ENCODE measurements at regions not wholly inside any gene's neighbourhood (a gene's known extent, or its start where the extent isn't known, plus 50 kb on each side); places are given as distances from the start of the nearest gene placed in this dataset.

DNA sequence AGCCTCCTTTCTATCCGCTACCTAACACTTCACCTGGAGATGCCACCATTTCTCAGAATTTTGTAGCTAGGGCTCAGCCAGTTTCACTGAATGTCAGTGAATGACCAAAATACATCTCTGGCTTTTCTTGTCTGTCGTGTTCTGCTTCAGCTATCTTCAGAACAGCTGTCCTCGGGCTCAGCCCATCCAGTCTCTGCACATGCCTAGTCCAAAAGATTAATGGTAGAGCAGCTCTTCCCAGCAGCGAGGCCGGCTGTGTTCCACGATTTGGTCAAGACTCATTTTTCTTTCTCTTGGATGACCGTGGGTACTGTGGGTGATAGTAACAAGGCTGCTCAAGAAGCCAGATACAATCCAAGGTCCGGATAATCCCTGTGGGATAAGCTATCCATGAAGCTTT, 342.8 kb downstream of the GABRG2 start:
- H3K9me3 ChIP-seq: no peaks in the 10 kb centered on the region
- H3K27ac ChIP-seq: no peak overlapping the region
- no peak for DNase-seq
- H3K4me3 ChIP-seq: no peak overlapping the region
- H3K4me1 ChIP-seq: no peaks in the 10 kb centered on the region
- no peaks in the 10 kb centered on the region for H3K36me3 ChIP-seq
- no peaks in the 10 kb centered on the region for H3K27me3 ChIP-seq
- TF ChIP-seq POLR2A (IDR thresholded peaks at IDR 0.05): no peak
- TF ChIP-seq, protein P1, sequence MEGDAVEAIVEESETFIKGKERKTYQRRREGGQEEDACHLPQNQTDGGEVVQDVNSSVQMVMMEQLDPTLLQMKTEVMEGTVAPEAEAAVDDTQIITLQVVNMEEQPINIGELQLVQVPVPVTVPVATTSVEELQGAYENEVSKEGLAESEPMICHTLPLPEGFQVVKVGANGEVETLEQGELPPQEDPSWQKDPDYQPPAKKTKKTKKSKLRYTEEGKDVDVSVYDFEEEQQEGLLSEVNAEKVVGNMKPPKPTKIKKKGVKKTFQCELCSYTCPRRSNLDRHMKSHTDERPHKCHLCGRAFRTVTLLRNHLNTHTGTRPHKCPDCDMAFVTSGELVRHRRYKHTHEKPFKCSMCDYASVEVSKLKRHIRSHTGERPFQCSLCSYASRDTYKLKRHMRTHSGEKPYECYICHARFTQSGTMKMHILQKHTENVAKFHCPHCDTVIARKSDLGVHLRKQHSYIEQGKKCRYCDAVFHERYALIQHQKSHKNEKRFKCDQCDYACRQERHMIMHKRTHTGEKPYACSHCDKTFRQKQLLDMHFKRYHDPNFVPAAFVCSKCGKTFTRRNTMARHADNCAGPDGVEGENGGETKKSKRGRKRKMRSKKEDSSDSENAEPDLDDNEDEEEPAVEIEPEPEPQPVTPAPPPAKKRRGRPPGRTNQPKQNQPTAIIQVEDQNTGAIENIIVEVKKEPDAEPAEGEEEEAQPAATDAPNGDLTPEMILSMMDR (IDR thresholded peaks at IDR 0.05): no peak

DNA sequence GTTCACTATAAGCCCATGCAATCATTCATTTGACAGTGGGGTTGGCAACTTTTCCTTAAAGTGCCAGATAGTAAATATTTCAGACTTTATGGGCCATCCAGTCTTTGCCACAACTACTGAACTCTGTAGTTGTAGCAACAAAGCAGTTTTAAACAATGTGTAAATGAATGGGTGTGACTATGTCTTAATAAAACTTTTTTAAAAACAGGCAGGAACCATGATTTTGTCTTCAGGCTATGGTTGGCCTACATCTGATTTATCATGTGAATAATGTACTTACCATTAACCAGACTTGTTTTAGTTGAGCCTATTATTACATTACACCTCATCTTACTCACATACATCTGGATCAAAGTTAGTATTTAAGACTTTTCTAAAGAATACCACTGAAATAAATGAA, 361.6 kb downstream of the GABRG2 start:
- Histone ChIP-seq H3K36me3 (no peaks in the 10 kb centered on the region), H3K4me3 (no peak overlapping the region), H3K27me3 (no peaks in the 10 kb centered on the region), H3K27ac (no peak overlapping the region), H3K4me1 (no peaks in the 10 kb centered on the region), H3K9me3 (no peaks in the 10 kb centered on the region)
- TF ChIP-seq, protein P1 (IDR thresholded peaks at IDR 0.05): no peak
- no peak for TF ChIP-seq POLR2A (IDR thresholded peaks at IDR 0.05)
- DNase-seq: no peak

DNA sequence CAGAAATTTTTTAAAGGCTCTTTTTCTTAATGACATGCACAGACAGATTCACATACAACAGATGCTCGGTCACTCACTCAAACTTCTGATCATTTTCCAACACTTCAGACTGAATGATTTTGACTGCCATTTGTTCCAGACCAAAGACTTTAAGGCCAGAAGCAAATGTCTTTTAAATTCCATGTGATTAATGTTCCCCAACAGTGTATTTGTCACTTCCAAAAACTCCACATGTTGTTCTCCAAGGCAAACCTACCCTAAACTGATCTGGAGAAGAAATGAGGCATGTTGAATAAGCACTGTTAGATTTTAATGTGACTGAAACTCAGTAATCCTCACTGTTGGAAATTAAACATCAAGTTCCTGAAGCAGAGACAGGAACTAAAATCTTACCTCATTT, 366.7 kb downstream of the GABRG2 start:
- Histone ChIP-seq H3K27ac (no peak overlapping the region), H3K4me3 (no peak overlapping the region), H3K27me3 (no peaks in the 10 kb centered on the region), H3K4me1 (no peaks in the 10 kb centered on the region), H3K9me3 (no peaks in the 10 kb centered on the region), H3K36me3 (no peaks in the 10 kb centered on the region)
- TF ChIP-seq POLR2A (IDR thresholded peaks at IDR 0.05): no peak
- TF ChIP-seq, protein P1 (IDR thresholded peaks at IDR 0.05): no peak
- DNase-seq: no peak

DNA sequence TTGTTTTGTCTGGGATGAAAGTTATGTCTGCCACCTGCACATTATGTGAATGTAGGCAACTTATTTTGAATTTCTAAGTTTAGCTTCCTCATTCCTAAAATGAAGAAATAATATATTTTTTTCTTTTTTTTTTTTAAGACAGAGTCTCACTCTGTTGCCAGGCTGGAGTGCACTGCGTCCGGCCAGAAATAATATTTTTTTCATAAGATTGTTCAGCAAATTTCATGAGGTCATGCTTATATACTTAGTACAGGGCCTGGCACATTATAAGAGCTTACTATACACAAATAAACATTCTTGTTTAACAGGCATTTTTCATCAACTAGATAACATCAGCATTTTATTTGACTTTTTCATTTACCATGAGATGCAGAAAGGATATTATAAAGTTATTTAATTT, 368.5 kb downstream of the GABRG2 start:
- Histone ChIP-seq H3K9me3 (no peaks in the 10 kb centered on the region), H3K27ac (no peak overlapping the region), H3K27me3 (no peaks in the 10 kb centered on the region), H3K36me3 (no peaks in the 10 kb centered on the region), H3K4me3 (no peak overlapping the region), H3K4me1 (no peaks in the 10 kb centered on the region)
- no peak for TF ChIP-seq POLR2A (IDR thresholded peaks at IDR 0.05)
- TF ChIP-seq, protein P1 (IDR thresholded peaks at IDR 0.05): no peak
- no peak for DNase-seq

DNA sequence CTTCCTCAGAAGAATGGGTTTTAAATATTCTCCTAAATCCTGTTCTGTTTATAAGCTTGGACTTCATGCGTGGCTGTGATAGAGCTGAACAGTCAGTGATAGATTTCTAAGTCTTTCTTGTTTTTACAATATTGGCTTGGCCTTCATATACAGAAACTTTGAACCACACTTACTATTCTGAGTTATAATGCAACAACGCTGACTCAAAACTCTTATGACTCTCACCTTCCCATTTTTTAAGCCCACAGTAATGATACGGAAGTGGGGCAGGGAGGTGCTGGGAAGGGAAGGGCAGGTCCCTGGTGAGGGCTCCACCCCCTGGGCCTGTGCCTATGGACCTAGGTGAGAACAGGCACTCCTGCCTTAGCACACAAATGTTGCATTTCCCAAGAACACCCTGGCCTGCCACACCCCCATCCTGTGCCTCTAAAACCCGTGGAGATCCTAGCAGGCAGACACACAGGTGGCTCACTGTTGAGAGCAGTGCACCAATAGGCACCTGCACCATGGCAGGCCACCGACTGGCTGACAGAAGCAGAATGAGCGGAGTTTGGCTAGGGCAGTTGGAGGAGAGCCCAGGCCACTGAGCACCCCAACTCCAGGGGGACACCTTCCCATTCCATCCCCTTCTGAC, 376.7 kb downstream of the GABRG2 start:
- H3K27me3 ChIP-seq: no peaks in the 10 kb centered on the region
- DNase-seq: no peak
- H3K4me3 ChIP-seq: no peak overlapping the region
- H3K4me1 ChIP-seq: no peaks in the 10 kb centered on the region
- TF ChIP-seq, protein P1 (IDR thresholded peaks at IDR 0.05): no peak
- no peak for TF ChIP-seq POLR2A (IDR thresholded peaks at IDR 0.05)
- no peaks in the 10 kb centered on the region for H3K9me3 ChIP-seq
- H3K36me3 ChIP-seq: no peaks in the 10 kb centered on the region
- no peak overlapping the region for H3K27ac ChIP-seq

DNA sequence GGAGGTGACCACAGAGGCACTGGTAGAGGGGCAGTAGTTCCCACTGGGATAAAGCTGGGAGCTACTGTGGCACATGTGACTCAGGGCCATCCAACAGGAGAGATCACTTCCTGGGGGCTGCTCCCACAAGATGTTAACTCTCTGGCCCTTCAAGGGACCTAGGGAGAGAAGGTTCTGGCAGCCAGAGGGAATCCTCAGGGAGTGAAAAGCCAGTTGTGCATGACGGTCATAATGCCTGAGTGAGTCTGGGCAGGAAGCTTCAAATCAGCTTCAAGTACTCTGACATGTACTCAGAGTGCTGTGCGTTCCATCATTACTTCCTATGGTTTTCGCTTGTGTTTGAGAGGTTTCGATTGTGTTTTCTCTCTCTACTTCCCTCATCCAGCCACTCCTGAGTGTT, 388.5 kb downstream of the GABRG2 start:
- Histone ChIP-seq H3K4me3 (no peak overlapping the region), H3K9me3 (peaks cover 0 to 14% (median 0%) of the 10 kb centered on the region in 4 donors), H3K27me3 (no peaks in the 10 kb centered on the region), H3K27ac (no peak overlapping the region), H3K4me1 (no peaks in the 10 kb centered on the region), H3K36me3 (no peaks in the 10 kb centered on the region)
- DNase-seq: no peak
- no peak for TF ChIP-seq POLR2A (IDR thresholded peaks at IDR 0.05)
- TF ChIP-seq, protein P1 (IDR thresholded peaks at IDR 0.05): no peak
